AML-193 (cell line): ENCODE measurements at regions not wholly inside any gene's neighbourhood (a gene's known extent, or its start where the extent isn't known, plus 50 kb on each side); places are given as distances from the start of the nearest gene placed in this dataset.

Experiments used
- DNase-seq, 2 experiments: peaks; one replicate each; lab custom pipeline; 2025; lab: John Stamatoyannopoulos, UW

- DNase-seq: no peak
Measured at GRCh38 chr2:118232796-118233195, 144.5 kb downstream of the INSIG2 start.

GRCh38 chr2:118232391-118232790 lies 144.1 kb downstream of the INSIG2 start:
- no peak for DNase-seq

GRCh38 chr2:118231759-118232158 lies 143.5 kb downstream of the INSIG2 start:
- DNase-seq: no peak

GRCh38 chr2:118227698-118228508 lies 139.6 kb downstream of the INSIG2 start:
- no peak for DNase-seq

GRCh38 chr2:118225666-118226065 lies 137.4 kb downstream of the INSIG2 start:
- DNase-seq: no peak

- no peak for DNase-seq
Measured at GRCh38 chr2:118224895-118225311, 136.6 kb downstream of the INSIG2 start.

- DNase-seq: no peak
Measured at GRCh38 chr2:118223992-118224894, 136.0 kb downstream of the INSIG2 start.

GRCh38 chr2:118223511-118223991 lies 135.3 kb downstream of the INSIG2 start:
- no peak for DNase-seq

- no peak for DNase-seq
Measured at GRCh38 chr2:118222672-118223421, 134.6 kb downstream of the INSIG2 start.

- DNase-seq: no peak
Measured at GRCh38 chr2:118222273-118222594, 134.0 kb downstream of the INSIG2 start.

GRCh38 chr2:118221536-118222272 lies 133.4 kb downstream of the INSIG2 start:
- DNase-seq: peak; percentile 55 to 64

- no peak for DNase-seq
Measured at GRCh38 chr2:118219611-118220010, 131.3 kb downstream of the INSIG2 start.

- DNase-seq: no peak
Measured at GRCh38 chr2:118216224-118216623, 128.0 kb downstream of the INSIG2 start.

- no peak for DNase-seq
Measured at GRCh38 chr2:118209727-118210126, 121.5 kb downstream of the INSIG2 start.

- DNase-seq: no peak
Measured at GRCh38 chr2:118207889-118208288, 119.6 kb downstream of the INSIG2 start.

- peak; percentile 45 to 51 for DNase-seq
Measured at GRCh38 chr2:118202707-118203303, 114.5 kb downstream of the INSIG2 start.

- no peak for DNase-seq
Measured at GRCh38 chr2:118198268-118198667, 110.0 kb downstream of the INSIG2 start.

GRCh38 chr2:118197011-118197675 lies 108.9 kb downstream of the INSIG2 start:
- no peak for DNase-seq

GRCh38 chr2:118190474-118190873 lies 102.2 kb downstream of the INSIG2 start:
- no peak for DNase-seq

GRCh38 chr2:118186858-118187254 lies 98.6 kb downstream of the INSIG2 start:
- no peak for DNase-seq
